GM18870 (cell line): ENCODE measurements at regions not wholly inside any gene's neighbourhood (a gene's known extent, or its start where the extent isn't known, plus 50 kb on each side); places are given as distances from the start of the nearest gene placed in this dataset.
"Not testable (repeated sequence)": the region's sequence is repeated elsewhere in the genome, so short reads cannot be mapped to it uniquely, and the experiment has no call there.

Experiments used
- ATAC-seq: cut with Tn5 transposase; IDR thresholded peaks from one replicate; pipeline ENCODE4 v1.9.1; 2021; ENCODE audit warnings: moderate library complexity; ENCODE audit not compliant: unreplicated experiment

GRCh38 chrX:75673468-75673867 lies 111.6 kb downstream of the MAGEE2 start:
- ATAC-seq, result no peak

- no peak for ATAC-seq
Measured at GRCh38 chrX:75655627-75656026, 129.4 kb downstream of the MAGEE2 start.

- no peak for ATAC-seq
Measured at GRCh38 chrX:75649829-75650228, 127.0 kb upstream of the ZDHHC15 start.

- ATAC-seq, result no peak
Measured at GRCh38 chrX:75648803-75649588, 126.2 kb upstream of the ZDHHC15 start.

- peak; percentile 61 for ATAC-seq
Measured at GRCh38 chrX:75642811-75643361, 120.0 kb upstream of the ZDHHC15 start.

GRCh38 chrX:75638332-75638731 lies 115.5 kb upstream of the ZDHHC15 start:
- ATAC-seq, result no peak

GRCh38 chrX:75625232-75625631 lies 102.4 kb upstream of the ZDHHC15 start:
- ATAC-seq, result no peak

GRCh38 chrX:75623535-75623934 lies 100.7 kb upstream of the ZDHHC15 start:
- ATAC-seq, result no peak

- ATAC-seq, result no peak
Measured at GRCh38 chrX:75609406-75609805, 86.6 kb upstream of the ZDHHC15 start.

- no peak for ATAC-seq
Measured at GRCh38 chrX:75603833-75604232, 81.0 kb upstream of the ZDHHC15 start.

GRCh38 chrX:75602022-75602421 lies 79.2 kb upstream of the ZDHHC15 start:
- ATAC-seq, result not testable (repeated sequence)

GRCh38 chrX:75596178-75596577 lies 73.3 kb upstream of the ZDHHC15 start:
- no peak for ATAC-seq

- not testable (repeated sequence) for ATAC-seq
Measured at GRCh38 chrX:75593186-75593585, 70.3 kb upstream of the ZDHHC15 start.

- no peak for ATAC-seq
Measured at GRCh38 chrX:75582511-75582910, 59.7 kb upstream of the ZDHHC15 start.
